Fibroblast of the aortic adventitia (primary cell): ENCODE measurements at regions not wholly inside any gene's neighbourhood (a gene's known extent, or its start where the extent isn't known, plus 50 kb on each side); places are given as distances from the start of the nearest gene placed in this dataset.

Experiments used
- DNase-seq: peaks from one replicate; pipeline ENCODE4 v3.0.0-alpha.2; 2010; ENCODE audit warnings: low read depth
- H3K4me3 ChIP-seq: 2 replicates; pipeline ENCODE4 v1.5.1; 2011; ENCODE audit warnings: low read depth, mild to moderate bottlenecking, control low read depth, low read length, moderate library complexity
- TF ChIP-seq, protein P1 (sequence below): IDR thresholded peaks from 2 replicates; pipeline ENCODE4 v1.5.1; 2011; ENCODE audit warnings: mild to moderate bottlenecking, low read length, control low read depth, inconsistent platforms; ENCODE audit not compliant: insufficient read depth

DNA sequence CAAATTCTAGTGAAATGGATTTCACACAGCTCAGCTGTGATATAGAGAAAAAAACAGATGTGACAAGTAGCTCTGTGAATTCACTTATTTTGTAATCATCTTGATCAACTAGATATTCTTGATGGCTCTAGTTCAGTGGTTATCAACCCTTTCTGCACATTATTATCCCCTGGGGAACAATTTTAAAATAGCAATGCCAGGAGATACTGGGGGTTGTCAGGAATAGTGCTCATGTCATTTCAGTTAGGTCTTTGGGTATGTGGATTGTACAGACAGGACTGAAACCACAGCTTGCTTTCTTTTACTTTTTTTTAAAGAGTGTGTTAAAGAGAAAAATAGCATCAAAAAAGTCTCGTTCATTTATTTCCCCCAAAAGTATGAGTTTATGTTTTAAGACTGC, 269.0 kb upstream of the PDGFD start:
- DNase-seq = peak; percentile 6
- no peak overlapping the region for H3K4me3 ChIP-seq
- TF ChIP-seq, protein P1, sequence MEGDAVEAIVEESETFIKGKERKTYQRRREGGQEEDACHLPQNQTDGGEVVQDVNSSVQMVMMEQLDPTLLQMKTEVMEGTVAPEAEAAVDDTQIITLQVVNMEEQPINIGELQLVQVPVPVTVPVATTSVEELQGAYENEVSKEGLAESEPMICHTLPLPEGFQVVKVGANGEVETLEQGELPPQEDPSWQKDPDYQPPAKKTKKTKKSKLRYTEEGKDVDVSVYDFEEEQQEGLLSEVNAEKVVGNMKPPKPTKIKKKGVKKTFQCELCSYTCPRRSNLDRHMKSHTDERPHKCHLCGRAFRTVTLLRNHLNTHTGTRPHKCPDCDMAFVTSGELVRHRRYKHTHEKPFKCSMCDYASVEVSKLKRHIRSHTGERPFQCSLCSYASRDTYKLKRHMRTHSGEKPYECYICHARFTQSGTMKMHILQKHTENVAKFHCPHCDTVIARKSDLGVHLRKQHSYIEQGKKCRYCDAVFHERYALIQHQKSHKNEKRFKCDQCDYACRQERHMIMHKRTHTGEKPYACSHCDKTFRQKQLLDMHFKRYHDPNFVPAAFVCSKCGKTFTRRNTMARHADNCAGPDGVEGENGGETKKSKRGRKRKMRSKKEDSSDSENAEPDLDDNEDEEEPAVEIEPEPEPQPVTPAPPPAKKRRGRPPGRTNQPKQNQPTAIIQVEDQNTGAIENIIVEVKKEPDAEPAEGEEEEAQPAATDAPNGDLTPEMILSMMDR = no peak

DNA sequence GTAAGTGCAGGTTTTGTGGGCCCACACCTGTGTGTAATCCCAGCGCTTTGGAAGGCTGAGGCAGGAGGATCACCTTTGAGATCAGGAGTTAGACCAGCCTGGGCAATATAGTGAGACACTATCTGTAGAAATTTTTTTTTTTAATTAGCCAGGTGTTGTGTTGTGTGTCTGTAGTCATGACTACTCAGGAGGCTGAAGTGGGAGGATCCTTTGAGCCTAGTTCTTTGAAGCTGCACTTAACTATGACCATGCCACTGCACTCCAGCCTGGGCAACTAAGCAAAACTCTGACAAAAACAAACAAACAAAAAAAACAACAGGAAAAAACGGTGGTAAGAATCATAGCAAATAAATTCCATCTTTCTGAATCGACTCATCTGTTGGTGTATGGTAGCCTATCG, 268.6 kb upstream of the PDGFD start:
- DNase-seq = no peak
- TF ChIP-seq, protein P1 = no peak
- no peak overlapping the region for H3K4me3 ChIP-seq

DNA sequence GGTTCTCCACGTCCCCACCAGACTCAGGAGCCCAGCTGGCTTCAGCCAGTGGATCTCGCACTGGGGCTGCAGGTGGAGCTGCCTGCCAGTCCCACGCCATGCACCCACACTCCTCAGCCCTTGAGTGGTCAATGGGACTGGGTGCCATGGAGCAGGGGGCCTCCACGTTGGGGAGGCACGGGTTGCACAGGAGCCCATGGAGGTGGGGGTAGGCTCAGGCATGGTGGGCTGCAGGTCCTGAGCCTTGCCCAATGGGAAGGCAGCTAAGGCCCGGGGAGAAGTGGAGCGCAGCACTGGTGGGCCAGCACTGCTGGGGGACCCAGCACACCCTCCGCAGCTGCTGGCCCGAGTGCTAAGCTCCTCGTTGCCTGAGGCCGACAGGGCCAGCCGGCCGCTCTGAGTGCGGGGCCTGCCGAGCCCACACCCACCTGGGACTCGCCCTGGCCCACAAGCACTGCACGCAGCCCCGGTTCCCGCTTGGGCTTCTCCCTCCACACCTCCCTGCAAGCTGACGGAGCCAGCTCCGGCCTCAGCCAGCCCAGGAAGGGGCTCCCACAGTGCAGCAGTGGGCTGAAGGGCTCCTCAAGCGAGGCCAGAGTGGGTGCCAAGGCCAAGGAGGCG, 258.5 kb upstream of the PDGFD start:
- TF ChIP-seq, protein P1 = no peak
- no peak for DNase-seq
- no peak overlapping the region for H3K4me3 ChIP-seq

DNA sequence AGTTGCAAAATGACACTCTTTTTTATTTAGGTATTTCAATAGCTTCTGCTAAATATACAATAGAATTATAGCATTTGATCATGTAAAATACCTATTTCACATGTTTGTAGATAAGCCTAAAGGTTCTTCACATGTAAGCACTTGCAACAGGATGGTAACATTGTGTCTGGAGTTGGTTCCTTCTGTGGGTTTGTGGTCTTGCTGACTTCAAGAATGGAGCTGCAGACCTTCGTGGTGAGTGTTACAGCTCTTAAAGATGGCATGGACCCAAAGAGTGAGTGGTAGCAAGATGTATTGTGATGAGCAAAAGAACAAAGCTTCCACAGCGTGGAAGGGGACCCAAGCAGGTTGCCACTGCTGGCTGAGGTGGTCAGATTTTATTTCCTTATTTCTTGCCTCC, 246.4 kb upstream of the PDGFD start:
- TF ChIP-seq, protein P1 = no peak
- DNase-seq = peak; percentile 10

DNA sequence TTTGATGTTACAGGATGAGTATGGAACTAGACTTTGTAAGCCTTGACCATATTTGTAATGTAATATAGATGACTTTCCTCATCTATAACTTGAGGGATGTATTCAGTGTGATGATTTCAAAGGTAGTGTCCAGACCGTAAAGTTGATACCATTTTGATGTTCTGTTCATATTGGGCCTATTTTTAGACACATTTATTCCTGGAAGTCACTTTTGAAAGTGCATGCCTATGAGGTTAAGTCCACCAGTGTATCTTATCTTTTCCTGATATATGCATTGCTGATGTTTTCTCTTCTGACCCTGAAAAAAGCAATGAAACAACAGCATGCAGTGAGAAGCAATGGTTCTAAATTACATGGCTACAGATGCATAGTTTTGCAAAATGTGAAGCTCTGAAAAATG, 244.7 kb upstream of the PDGFD start:
- no peak for DNase-seq
- TF ChIP-seq, protein P1 = no peak
- H3K4me3 ChIP-seq = no peak overlapping the region

More for the DNA sequence above, 246.4 kb upstream of the PDGFD start:
- H3K4me3 ChIP-seq = no peak overlapping the region

DNA sequence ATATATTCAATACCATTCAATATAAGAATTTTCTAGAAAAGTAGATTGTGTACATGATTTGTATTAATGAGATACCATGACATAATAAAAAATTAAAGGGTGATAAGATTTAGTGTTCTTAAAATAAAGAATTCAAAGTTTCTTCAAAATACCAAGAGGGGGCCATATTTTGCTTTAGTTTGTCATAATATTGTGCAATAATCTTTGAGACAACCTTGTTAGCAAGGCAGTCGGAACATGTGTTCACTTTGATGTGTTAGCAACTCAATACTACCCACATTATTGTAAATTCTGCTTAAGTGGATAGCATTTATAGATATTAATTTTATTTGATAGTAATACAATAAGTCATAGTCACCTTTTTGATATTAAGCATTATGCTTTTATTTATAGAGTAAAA, 241.3 kb upstream of the PDGFD start:
- no peak overlapping the region for H3K4me3 ChIP-seq
- no peak for DNase-seq
- TF ChIP-seq, protein P1 = no peak
